SH-SY5Y (cell line): ENCODE measurements at regions not wholly inside any gene's neighbourhood (a gene's known extent, or its start where the extent isn't known, plus 50 kb on each side); places are given as distances from the start of the nearest gene placed in this dataset.

Source experiments
- GATA2 ChIP-seq: IDR thresholded peaks from 2 replicates; pipeline ENCODE4 v1.6.1; 2011; ENCODE audit warnings: mild to moderate bottlenecking, low read depth, low read length
- GATA3 ChIP-seq: IDR thresholded peaks from 2 replicates; pipeline ENCODE4 v1.6.1; 2011; ENCODE audit warnings: low read depth, mild to moderate bottlenecking, low read length, moderate library complexity

GRCh38 chr3:102163039-102163817 is 271.6 kb upstream of the ZPLD1 start:
- TF ChIP-seq GATA2 (no peak), GATA3 (no peak)
